ENCODE measurements at regions not wholly inside any gene's neighbourhood (a gene's known extent, or its start where the extent isn't known, plus 50 kb on each side); places are given as distances from the start of the nearest gene placed in this dataset.

DNA sequence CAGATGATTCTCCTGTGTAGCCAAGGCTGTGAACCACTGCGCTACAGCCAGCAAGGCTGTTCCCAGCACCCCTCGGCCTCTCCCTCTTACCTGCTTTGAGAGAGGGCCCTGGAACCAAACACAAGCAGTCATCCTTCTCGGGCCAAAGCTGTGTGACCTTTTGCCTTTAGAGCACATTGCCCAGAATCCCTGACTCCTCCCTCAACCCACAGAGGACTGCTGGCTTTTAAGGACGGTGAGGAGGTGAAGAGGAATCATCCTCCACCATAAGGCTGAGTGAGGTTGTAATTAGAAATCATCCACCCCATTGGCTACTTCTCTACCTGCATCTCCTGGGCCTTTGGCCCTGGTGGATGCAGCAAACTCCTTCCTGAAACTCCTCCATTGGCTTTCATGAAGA, 93.6 kb upstream of the PJA1 start:
- TF ChIP-seq POLR2AphosphoS5 (IDR thresholded peaks at IDR 0.05; ENCODE audit: low read depth, low read length) (no peak), SIN3A (IDR thresholded peaks at IDR 0.05; ENCODE audit: borderline replicate concordance, insufficient read depth, low read length) (no peak), TAF1 (IDR thresholded peaks at IDR 0.05; ENCODE audit: borderline replicate concordance, insufficient read depth, low read length) (no peak), FOXP2 (optimal IDR thresholded peaks at IDR 0.05; ENCODE audit: borderline replicate concordance, extremely low read depth, extremely low read length, insufficient read depth) (no peak)
- TF ChIP-seq, protein P1, sequence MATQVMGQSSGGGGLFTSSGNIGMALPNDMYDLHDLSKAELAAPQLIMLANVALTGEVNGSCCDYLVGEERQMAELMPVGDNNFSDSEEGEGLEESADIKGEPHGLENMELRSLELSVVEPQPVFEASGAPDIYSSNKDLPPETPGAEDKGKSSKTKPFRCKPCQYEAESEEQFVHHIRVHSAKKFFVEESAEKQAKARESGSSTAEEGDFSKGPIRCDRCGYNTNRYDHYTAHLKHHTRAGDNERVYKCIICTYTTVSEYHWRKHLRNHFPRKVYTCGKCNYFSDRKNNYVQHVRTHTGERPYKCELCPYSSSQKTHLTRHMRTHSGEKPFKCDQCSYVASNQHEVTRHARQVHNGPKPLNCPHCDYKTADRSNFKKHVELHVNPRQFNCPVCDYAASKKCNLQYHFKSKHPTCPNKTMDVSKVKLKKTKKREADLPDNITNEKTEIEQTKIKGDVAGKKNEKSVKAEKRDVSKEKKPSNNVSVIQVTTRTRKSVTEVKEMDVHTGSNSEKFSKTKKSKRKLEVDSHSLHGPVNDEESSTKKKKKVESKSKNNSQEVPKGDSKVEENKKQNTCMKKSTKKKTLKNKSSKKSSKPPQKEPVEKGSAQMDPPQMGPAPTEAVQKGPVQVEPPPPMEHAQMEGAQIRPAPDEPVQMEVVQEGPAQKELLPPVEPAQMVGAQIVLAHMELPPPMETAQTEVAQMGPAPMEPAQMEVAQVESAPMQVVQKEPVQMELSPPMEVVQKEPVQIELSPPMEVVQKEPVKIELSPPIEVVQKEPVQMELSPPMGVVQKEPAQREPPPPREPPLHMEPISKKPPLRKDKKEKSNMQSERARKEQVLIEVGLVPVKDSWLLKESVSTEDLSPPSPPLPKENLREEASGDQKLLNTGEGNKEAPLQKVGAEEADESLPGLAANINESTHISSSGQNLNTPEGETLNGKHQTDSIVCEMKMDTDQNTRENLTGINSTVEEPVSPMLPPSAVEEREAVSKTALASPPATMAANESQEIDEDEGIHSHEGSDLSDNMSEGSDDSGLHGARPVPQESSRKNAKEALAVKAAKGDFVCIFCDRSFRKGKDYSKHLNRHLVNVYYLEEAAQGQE (IDR thresholded peaks at IDR 0.05; ENCODE audit: insufficient read depth in 1 of 2, low read depth in 2 of 2, low read length in 2 of 2) = no peak

Measured in PFSK-1 (cell line).